DMS114 treated with DMSO at 0.1 percent for 48 hours (cell line): ENCODE measurements at regions not wholly inside any gene's neighbourhood (a gene's known extent, or its start where the extent isn't known, plus 50 kb on each side); places are given as distances from the start of the nearest gene placed in this dataset.

Source experiments
- DNase-seq: peaks from one replicate; lab custom pipeline; 2025; ENCODE audit not compliant: unreplicated experiment; lab: John Stamatoyannopoulos, UW

DNA sequence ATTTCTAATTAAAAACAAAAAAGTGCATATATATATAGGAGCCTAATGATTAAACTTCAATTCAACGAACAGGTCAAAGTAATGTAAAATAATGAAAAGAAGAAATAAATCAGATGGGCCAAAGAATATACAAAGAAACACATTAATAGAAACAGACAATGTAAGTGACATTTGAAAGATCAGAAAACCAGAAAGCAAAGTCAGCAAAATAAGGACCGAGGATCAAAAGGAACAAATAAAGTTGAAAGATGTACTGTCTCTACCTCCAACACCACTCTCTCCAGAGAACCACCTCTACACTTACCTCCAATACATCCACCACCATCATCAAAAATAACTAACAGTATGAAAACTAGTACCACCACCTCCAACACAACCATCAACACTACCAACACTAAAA lies 1226.3 kb upstream of the NCAM2 start:
- no peak for DNase-seq

DNA sequence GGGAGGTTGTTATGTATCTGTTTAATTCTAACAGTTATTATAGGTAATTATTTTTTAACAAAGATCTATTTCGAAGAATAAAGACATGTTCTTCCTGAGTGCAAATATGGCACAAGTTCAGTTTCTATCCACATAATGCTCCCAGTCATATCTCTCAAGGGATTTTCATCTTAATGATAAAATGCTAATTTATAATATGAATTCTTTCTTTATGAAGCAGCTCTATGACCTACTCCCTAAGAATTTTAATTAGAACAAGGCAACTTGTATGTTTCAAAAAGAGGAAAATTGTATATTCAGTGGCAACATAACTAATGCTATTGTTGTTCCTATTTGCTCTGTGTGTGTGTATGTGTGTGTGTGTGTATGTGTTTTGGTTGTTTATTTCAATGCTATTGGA lies 1222.1 kb upstream of the NCAM2 start:
- DNase-seq: no peak

DNA sequence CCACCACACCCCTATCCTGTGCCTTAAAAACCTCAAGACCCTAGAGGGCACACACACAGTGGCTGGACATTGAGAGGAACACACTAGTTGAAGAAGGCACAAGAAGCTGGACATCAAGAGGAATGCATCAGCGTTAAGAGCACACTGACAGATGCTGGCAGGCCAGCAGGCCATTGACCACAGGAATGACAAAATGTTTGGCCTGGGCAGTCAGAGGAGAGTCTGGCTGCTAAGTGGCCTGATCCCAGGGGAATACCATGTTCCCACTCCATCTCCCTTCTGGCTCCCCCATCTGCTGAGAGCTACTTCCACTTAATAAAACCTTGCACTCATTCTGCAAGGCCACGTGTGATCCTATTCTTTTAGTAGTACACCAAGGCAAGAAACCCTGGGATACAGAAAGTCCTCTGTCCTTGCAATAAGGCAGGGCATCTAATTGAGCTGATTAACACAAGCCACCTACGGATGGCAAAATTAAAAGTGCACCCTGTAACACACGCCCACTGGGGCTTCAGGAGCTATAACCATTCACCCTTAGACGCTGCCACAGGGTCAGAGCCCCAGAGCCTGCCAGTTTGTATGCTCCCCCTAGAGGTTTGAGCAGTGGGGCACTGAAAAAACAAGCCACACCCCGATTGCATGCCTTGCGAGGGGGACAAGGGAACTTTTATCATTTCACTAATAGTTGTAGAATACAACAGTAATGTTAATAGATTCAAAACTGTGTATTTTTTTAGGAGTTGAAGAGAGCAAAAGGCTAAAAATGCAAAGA lies 1216.1 kb upstream of the NCAM2 start:
- no peak for DNase-seq

DNA sequence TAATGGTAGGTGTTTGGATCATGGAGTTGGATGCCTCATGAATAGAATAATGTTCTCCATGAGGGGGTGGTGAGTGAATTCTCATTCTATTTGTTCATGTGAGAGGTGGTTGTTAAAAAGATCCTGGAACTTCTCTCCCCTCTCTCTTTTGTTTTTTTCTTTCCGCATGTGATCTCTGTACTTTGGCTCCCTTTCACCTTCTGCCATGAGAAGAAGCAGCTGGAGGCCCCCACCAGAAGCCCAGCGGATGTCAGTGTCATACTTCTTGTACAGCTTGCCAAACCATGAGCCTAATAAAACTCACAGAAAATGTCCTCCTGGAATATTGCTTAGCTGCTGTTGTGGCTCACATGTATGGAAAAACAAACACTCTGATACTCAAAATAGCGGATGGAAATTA lies 1212.3 kb upstream of the NCAM2 start:
- no peak for DNase-seq

DNA sequence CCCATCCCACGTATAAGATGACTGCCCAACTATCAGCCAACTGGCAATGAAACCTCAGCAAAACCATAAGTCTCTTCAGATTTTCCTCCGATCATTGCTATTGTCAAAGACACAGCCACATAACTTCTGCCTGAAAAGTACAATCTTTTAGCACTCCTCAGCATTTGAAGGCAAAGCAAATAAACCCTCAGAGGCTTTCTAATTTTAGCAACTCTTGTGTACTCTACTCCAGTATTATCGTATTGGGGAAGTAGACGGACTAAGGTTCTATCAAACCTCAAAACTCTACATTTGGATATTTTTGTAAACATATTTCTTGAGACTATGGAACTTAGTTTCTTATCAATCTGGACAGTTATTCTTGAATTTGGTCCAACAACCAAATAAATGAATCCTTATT lies 1206.2 kb upstream of the NCAM2 start:
- no peak for DNase-seq

DNA sequence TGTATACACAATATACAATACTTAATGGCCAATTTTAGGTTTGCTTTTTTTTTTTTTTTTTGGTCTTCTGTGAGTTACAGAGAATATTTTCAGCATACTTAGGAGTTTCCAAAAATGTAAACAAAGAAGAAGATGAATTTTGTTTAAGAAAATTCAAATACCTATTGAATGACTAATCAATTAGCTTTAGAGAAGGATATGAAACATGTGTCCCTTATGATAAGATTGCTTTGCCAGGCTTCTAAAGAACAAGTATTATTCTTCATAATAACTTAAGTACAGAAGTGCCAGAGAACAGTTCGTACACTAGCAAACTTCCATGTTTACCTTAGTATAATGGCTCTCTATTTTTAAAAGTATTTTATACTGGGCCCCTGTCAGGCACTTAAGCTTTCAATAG lies 1191.0 kb upstream of the NCAM2 start:
- DNase-seq: no peak

DNA sequence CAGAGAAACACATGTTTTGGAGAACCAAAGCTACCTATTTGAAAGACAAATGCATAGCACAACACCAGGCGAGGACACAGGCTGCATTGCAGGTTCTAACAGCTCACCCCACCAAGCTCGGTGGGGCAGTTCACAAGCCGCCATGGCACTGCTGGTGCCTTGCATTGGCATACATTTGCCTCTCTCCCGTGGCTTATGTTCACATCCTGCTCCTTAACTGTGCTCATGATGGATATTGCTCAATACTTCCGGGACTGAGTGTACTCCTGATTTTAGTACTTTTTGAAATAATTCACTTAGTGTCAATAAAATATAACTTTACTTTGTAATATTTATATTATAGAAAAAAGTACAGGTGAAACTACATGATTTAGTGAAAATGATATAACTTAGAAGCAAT lies 1187.4 kb upstream of the NCAM2 start:
- no peak for DNase-seq

DNA sequence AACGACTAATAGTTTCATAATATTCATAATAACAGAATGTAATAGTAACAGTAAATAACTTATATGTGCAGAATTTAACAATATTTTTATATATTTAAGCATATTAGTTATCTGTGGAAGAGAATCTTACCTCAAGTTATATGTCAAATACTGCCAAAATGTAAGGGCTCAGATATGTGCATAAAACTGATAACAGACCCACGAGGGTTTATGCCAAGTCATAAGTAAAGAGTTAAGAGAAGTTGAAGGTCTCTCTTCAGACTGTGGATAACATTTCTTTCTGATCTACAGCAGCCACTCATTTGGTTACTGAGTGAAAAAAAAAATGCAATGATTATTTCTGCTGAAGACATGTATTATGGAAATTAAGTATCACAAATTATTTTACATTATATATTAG lies 1167.8 kb upstream of the NCAM2 start:
- DNase-seq: no peak

DNA sequence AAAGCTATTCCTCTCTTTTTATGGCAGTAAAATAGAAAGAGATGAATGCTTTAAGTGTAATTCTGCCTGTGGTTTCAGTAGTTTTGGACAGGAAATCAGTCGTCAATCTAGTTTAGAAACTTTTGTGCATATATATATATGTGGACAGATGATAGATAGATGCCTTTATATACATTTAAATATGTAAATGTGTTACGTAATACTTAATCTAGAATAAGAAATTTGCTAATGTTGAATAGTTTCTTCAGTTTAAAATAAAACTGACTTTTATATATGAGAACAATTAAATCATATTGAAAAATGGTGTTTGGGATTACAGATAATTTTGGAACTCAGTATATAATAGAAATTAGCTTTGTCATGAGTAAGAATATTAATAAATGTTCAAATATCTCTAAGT lies 1165.7 kb upstream of the NCAM2 start:
- DNase-seq: no peak

DNA sequence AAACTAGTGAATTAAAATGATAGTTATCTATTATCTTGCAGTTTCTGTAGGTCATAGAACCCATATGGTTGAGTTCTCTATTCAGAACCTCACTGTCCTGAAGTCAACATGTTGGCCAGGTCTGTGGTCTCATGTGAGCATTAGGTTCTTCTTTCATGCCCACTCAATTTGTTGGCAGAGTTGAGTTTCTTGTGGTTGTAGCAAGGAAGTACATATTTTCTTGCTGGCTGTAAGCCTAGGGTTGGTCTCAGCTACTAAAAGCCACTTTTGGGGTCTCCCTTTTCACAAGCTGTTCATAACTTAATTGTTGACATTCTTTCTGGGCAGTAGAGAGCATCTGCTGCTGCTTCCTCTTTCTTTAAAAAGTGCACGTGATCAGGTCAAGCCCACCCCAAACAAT lies 1165.1 kb upstream of the NCAM2 start:
- DNase-seq: no peak

DNA sequence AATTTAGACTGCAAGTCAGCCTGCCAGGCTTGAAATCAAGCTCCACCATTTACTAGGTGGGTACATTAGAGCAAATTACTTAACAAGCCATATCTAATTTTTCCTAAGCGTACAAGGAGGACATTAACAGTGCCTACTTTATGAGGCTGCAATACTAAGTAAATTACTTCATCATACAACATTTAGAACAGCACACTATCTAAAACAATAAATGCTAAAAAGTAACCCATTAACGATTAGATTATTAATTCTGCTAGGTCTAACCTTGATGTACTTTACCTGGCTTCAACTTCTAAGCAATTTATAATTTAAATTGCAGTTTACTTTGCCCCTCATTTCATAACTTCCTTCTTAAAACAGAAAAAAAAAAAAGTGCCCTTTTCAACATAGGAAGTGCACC lies 1155.6 kb upstream of the NCAM2 start:
- DNase-seq: no peak

DNA sequence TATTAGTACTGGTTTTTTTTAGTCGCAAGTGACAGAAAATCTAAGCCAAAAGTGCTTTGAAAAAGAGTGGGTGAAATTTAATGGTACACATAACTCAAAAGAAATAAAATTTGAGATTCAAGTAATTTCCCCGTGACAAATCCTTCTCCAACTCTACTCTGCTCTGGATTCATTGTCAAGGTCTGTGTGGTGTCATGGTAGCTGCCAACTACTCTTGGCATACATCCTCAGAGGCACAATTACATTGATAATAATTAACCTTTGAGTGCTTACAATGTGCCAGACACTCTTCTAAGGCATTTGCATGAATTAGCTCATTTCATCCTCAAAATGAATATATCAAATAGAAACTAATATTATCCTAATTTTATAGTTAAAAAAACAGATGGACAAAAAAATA lies 1153.9 kb upstream of the NCAM2 start:
- no peak for DNase-seq

DNA sequence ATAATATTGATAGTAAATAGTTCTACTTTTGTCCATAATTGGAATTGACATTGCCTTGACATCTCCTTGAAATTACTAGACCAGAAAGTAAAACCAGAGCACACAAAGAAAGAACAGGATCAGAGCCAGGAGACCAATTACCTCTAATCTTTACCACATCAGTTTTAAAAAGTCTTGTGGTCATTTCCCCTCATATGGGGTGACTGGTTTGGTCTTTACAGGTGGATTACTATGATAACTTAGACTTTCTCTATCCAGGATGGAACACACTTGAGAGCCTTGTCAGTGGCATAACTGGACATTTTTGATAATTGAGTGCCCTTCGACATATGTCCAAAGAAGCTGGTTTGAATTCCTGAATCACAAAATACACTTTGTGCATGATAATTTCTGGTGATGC lies 1148.1 kb upstream of the NCAM2 start:
- DNase-seq: no peak

DNA sequence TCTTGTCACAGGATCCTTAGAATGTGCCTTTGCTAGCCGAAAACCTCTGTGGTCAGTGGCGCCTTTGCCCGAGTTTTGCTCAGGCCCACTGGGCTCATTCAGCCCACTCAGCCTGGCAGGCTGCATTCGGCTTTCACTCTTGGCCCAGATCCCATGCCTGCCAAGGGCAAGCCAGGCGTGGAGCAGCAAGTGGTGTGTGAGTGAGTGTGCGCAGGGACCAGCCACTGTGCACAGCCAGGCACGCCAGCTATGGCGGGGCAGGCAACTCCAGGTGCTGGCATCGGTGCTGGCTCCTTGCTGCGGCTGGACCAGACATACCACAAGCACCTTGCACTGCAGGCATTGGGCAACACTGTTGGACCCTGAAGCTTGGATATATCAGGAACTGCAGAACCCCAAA lies 1145.1 kb upstream of the NCAM2 start:
- DNase-seq: no peak

DNA sequence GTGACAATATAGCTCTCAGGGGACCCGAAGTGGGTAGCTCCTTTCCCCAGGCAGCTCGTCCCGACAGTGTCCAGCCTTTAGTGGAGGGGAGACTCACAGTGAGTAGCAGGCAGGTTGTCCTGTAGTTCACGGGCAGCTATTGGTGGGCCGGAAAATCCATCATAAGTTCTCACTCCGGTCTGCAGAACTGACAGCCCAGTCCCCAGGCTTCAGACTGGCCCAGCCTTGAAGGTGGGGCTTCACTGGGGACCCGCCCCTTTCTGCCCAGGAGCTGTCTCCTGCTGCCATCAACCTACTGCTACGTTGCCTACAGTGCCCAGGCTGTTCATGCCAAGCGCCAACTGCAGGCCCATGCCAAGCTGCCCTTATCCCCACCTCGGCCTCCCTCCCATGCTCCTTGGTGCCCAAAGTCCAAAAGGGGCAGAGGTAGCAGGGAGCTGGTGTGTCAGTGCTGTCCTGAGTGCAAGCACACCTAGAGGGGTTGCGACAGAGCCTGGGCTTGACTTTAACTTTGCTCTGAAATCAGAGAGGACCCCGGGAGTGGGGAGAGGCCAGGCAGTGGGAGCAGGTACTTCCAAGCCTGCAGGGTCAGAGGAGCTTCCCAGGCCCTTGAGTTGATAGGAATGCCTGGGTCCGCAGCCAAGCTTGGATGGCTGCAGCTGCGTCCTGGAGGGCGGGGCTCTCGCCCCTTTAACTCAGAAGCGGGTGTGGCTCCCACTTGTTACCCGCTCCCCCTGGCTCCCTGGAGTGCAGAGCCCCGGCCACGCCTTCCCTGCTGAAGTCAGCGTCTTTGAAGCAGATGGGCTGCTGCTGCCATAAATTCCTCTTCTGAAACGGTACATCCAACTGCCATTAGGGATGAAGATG lies 1144.3 kb upstream of the NCAM2 start:
- no peak for DNase-seq

DNA sequence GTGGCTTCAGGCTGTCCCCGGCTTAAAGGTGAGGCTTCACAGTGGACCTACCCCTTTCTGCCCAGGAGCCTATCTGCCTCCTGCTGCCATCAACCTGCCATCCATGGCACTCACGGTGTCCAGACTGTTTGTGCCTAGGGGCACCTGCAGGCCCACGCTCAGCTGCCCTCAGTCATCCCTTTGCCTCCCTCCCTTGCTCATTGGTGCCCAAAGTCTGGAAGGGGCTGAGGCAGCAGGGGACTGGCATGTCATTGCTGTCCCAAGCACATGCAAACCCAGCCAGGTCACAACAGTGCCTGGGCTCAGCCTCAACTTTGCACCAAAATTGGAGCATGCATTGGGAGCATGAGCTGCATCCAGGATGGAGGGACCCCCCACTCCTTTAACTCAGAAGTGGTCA lies 1142.7 kb upstream of the NCAM2 start:
- DNase-seq: no peak

DNA sequence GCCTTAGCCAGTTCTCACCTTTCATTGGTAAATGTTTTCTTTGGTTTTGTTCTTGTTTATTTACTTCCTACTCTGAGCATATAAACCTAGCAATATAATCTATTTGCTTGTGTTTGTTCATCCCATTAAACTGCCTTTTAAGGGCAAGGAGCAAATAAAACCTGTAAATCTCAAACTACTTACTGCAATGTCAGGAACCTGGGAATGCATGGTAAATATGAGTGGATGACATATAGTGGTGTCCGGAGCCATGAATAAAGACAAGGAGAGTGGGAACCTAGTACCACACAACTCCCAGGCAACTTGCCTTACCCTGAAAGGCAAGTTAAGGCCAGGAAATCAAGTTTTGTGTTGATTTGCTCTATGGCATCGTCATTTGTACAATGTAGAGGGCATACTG lies 1133.7 kb upstream of the NCAM2 start:
- no peak for DNase-seq

DNA sequence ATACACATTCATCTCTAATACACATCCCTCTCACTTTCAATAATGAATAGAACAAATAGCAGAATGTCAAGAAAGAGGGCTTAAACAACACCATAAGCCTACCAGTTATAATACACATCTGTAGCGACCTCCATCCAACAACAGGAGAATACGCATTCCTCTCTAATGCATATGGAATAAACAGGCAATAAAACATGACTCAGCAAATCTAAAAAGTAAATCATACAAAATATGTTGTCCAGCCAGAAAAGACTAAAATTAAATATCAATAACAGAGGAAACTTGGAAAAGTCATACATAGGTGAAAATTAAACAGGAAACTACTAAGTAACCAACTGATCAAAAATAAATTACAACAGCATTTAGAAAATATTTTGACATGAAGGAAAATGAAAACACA lies 1127.5 kb upstream of the NCAM2 start:
- no peak for DNase-seq

DNA sequence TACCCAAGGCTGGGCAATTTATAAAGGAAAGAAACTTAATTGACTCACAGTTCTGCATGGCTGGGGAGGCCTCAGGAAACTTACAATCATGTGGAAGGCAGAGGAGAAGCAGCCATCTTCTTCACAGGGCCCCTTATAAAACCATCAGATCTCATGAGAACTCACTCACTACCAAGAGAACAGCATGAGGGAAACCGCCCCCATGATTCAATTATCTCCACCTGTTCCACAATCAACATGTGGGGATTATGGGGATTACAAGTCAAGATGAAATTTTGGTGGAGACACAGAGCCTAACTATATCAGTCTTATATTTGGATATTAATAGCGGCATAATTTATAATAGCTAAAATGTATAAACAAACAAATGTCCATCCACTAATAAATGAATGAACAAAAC lies 1123.7 kb upstream of the NCAM2 start:
- no peak for DNase-seq

DNA sequence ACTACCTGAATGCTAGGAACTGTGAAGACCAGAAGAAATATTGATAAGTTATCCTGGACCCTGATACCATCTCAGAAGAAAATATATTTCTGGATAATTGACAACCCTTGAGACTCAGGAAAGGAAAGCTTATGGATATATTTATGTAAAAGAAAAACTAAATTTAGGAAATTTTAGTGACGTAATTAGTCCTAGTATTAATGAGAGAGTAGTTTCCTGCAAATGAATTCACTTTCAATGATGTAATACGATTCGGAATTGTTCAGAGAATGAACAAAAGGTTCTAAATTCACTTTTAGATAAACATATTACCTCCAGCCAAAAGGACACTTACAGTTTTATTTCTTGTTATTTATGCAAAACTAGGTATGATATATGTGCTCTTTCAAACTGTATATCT lies 1120.1 kb upstream of the NCAM2 start:
- no peak for DNase-seq

DNA sequence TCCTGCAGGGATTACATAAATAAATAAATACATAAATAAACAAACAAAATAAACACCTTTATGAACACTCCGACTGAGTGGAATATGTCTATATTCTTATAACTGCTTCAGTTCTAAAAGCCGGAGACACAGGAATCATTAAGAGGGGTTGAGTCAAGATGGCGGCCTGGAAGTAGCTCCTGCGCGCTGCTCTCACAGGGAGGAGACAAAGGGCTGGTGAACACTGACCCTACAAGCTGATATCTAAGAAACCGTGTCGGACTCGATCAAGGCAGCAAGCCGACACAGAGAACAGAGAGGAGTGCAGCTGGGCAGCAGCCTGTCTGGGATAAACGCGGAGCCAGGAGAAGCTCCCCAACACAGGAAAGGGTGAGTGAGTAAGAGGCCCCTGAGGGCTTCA lies 1098.6 kb upstream of the NCAM2 start:
- DNase-seq: peak; percentile 13

DNA sequence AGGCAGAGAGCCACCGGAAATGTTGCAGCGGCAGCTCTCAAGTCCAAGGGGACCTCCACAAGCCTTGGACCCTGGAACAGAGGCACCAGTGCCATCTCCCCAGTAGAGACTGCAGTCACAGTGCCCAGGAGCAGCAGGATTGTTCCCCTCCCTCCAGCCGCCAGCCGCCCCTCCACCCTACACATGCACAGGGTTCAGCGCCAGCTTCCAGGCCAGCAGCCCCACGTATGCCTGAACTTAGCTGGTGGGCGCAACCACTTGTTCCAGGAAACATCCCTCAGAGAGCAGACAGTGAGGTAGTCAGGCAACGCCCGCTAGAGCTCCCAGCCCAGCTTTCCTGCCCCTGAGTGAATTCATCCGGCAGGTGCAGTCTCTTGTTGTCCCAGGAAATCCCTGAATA lies 1098.1 kb upstream of the NCAM2 start:
- no peak for DNase-seq

DNA sequence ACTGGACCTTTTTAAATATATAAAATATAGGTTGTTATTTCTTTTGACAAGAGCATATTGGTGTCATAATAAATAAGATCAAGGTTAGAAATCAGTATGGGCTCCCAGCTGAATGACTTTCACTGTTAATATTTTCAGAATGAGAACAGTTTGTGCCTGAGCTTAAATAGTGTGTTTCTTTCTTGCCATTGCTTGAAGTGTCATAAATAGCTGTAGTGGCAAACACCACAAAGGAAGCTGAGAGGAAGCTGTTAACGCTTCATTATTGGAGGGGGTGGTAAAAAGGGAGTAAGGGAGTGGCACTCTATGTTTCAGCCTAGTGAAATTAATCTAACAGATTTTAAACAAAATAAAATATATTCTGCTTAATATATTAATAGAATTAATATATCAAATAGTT lies 1089.8 kb upstream of the NCAM2 start:
- DNase-seq: no peak
